Muscle layer of colon (tissue), 2 donors: ENCODE measurements at regions not wholly inside any gene's neighbourhood (a gene's known extent, or its start where the extent isn't known, plus 50 kb on each side); places are given as distances from the start of the nearest gene placed in this dataset.

Source experiments
- H3K27ac ChIP-seq: one replicate; pipeline ENCODE4 v1.7.0; 2013; ENCODE audit warnings: low read depth, mild to moderate bottlenecking, low read length, moderate library complexity
- H3K27me3 ChIP-seq, 2 donors: one replicate each; pipeline ENCODE4 v1.7.0; 2013; ENCODE audit warnings: low read length in 2 of 2, mild to moderate bottlenecking in 2 of 2; ENCODE audit not compliant: insufficient read depth in 2 of 2, control insufficient read depth in 1 of 2
- H3K36me3 ChIP-seq: one replicate; pipeline ENCODE4 v1.7.0; 2013; ENCODE audit warnings: mild to moderate bottlenecking, low read length; ENCODE audit not compliant: insufficient read depth
- H3K4me1 ChIP-seq: one replicate; pipeline ENCODE4 v1.7.0; 2013; ENCODE audit warnings: mild to moderate bottlenecking, low read length; ENCODE audit not compliant: insufficient read depth
- H3K4me3 ChIP-seq, 2 donors: one replicate each; pipeline ENCODE4 v1.7.0; 2013; ENCODE audit warnings: low read length in 2 of 2, low read depth in 1 of 2, mild to moderate bottlenecking in 1 of 2, moderate library complexity in 1 of 2
- H3K9ac ChIP-seq: one replicate; pipeline ENCODE4 v1.7.0; 2013; ENCODE audit warnings: low read length
- H3K9me3 ChIP-seq: one replicate; pipeline ENCODE4 v1.7.0; 2013; ENCODE audit warnings: mild to moderate bottlenecking, low read length
- donor health status: abdominal sarcoma.
- donor health status: Adenocarcinoma of cecum.

DNA sequence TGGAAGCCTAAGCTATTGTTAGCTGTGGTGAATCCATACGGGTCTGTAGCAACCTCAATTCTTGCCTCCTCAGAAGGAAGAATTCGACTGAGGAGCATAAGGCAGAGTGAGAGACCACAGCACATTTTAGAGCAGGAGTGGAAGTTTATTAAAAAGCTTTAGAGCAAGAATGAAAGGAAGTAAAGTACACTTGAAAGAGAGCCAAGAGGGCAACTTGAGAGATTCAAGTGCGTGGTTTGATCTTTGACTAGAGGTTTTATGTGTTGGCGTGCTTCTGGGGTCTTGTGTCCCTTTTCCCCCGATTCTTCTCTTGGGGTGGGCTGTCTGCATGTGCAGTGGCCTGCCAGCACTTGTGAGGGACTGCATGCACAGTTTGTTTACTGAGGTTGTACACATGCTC lies 880.6 kb upstream of the INTU start:
- Histone ChIP-seq H3K36me3 (no peaks in the 10 kb centered on the region), H3K27ac (no peak overlapping the region), H3K9ac (no peak overlapping the region), H3K4me3 (no peak overlapping the region), H3K27me3 (no peaks in the 10 kb centered on the region), H3K9me3 (no peaks in the 10 kb centered on the region), H3K4me1 (peaks cover 13% of the 10 kb centered on the region)

- Histone ChIP-seq H3K36me3 (no peaks in the 10 kb centered on the region), H3K9ac (no peak overlapping the region), H3K27me3 (no peaks in the 10 kb centered on the region), H3K4me1 (peaks cover 13% of the 10 kb centered on the region), H3K27ac (no peak overlapping the region), H3K4me3 (no peak overlapping the region), H3K9me3 (no peaks in the 10 kb centered on the region)
These were observed 880.1 kb upstream of the INTU start for GRCh38 chr4:126752702-126753101.

DNA sequence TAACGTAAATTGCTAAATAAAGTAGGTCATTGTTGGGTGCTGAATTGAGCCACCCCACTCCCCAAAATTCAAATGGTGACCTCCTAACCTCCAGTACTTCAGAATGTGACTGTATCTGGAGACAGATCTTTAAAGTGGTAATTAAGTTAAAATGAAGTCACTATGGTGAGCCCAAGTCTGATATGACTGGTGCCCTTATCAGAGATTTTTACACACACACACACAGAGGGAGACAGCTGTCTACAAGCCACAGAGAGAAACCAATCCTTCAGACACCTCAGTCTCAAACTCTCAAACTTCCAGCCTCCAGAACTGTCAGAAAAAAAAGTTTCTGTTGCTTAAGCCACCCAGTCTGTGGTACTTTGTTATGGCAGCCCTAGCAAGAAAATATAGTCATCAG lies 879.2 kb upstream of the INTU start:
- H3K27ac ChIP-seq: no peak overlapping the region
- no peak overlapping the region for H3K4me3 ChIP-seq
- no peaks in the 10 kb centered on the region for H3K36me3 ChIP-seq
- no peak overlapping the region for H3K9ac ChIP-seq
- no peaks in the 10 kb centered on the region for H3K27me3 ChIP-seq
- H3K4me1 ChIP-seq: peaks cover 13% of the 10 kb centered on the region
- H3K9me3 ChIP-seq: no peaks in the 10 kb centered on the region

DNA sequence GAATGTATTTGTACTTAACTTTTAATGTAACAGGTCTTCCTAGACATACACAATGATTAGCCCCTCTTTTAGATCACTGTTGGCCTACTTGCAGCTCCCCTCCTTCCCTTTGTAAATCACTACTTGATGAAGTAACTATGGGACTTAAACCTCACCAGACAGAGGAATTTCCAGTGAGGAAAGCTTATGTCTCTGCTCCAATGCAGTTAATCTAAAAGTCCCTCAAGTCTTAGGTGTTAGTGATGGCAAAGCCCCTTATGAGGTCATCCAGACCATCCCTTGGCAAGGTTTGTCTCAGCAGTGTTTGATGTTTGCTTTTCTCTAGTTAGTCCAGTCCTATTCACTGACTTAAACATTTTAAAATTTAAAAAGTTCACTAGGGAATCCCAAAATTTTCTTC lies 877.3 kb upstream of the INTU start:
- no peak overlapping the region for H3K4me3 ChIP-seq
- no peaks in the 10 kb centered on the region for H3K36me3 ChIP-seq
- H3K27ac ChIP-seq: no peak overlapping the region
- H3K9ac ChIP-seq: no peak overlapping the region
- no peaks in the 10 kb centered on the region for H3K9me3 ChIP-seq
- H3K4me1 ChIP-seq: peaks cover 13% of the 10 kb centered on the region
- no peaks in the 10 kb centered on the region for H3K27me3 ChIP-seq

DNA sequence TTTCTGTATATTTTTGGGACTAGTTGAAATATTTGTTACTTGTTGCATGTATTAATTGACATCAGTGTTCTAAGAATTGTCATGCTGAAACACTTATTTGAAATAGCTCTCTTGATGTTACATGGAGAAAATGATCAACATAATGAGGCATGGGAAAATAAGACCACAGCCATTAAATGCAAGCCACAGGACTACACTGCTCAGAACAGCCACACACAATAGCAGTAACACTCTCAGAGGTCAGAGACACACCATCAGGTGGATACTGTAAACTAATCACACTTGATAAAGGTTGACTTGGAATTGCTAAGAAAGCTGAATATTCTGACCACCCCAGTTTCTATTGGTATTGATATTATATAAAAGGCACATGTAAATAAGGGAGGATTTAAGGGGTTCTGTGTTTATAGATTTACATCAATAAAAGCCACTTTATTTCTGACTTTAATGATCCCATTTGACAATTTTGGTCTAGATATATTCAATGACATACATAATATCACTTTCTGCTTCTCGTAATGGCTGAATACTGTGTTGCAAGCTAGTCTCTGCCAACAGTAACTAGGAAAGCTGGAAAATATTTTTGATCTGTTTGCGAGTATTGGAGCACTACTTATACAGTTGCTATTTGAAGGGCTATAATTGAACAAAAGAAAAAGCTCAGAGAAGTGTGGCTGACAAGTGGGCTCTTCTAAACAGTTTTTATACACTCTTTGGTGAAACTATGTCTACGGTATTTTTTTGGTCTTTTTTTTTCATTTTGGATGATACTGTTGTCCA lies 876.5 kb upstream of the INTU start:
- H3K4me1 ChIP-seq: peaks cover 13% of the 10 kb centered on the region
- H3K27ac ChIP-seq: no peak overlapping the region
- H3K9me3 ChIP-seq: no peaks in the 10 kb centered on the region
- no peaks in the 10 kb centered on the region for H3K36me3 ChIP-seq
- no peaks in the 10 kb centered on the region for H3K27me3 ChIP-seq
- no peak overlapping the region for H3K9ac ChIP-seq
- no peak overlapping the region for H3K4me3 ChIP-seq

GRCh38 chr4:126757219-126757618 lies 875.5 kb upstream of the INTU start:
- Histone ChIP-seq H3K27ac (no peak overlapping the region), H3K4me3 (no peak overlapping the region), H3K36me3 (no peaks in the 10 kb centered on the region)

DNA sequence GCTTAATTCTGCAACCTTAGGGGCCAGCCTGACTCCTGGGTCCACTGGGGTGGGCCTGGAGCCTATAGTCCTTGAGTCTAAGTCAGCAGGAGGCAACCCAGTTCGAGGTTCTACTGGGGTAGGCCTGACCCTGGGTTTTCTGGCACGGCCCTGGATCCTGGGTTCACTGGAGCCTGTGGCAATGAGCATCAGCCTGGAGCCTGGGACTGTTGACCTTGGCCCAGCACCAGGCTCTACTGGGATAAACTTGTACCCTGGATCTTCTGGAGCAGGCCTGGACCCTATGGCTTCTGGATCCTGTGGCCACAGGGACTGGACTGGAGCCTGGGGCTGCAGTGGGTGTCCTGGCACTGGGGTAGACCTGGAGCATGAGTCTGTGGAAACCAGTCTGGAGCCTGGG lies 874.3 kb upstream of the INTU start:
- H3K27me3 ChIP-seq: no peaks in the 10 kb centered on the region
- H3K9me3 ChIP-seq: no peaks in the 10 kb centered on the region
- H3K27ac ChIP-seq: no peak overlapping the region
- peaks cover 13% of the 10 kb centered on the region for H3K4me1 ChIP-seq
- H3K4me3 ChIP-seq: no peak overlapping the region
- H3K36me3 ChIP-seq: no peaks in the 10 kb centered on the region
- no peak overlapping the region for H3K9ac ChIP-seq

More at GRCh38 chr4:126757219-126757618, 875.5 kb upstream of the INTU start:
- Histone ChIP-seq H3K9ac (no peak overlapping the region), H3K27me3 (no peaks in the 10 kb centered on the region), H3K4me1 (peaks cover 13% of the 10 kb centered on the region), H3K9me3 (no peaks in the 10 kb centered on the region)

GRCh38 chr4:126761947-126762662 lies 870.7 kb upstream of the INTU start:
- Histone ChIP-seq H3K36me3 (no peaks in the 10 kb centered on the region), H3K27ac (no peak overlapping the region), H3K9me3 (no peaks in the 10 kb centered on the region), H3K27me3 (no peaks in the 10 kb centered on the region), H3K4me1 (peaks cover 11% of the 10 kb centered on the region), H3K4me3 (no peak overlapping the region), H3K9ac (no peak overlapping the region)

- H3K27me3 ChIP-seq: no peaks in the 10 kb centered on the region
- no peaks in the 10 kb centered on the region for H3K36me3 ChIP-seq
- H3K9ac ChIP-seq: no peak overlapping the region
- H3K27ac ChIP-seq: no peak overlapping the region
- H3K4me1 ChIP-seq: peaks cover 11% of the 10 kb centered on the region
- no peak overlapping the region for H3K4me3 ChIP-seq
- H3K9me3 ChIP-seq: no peaks in the 10 kb centered on the region
These were observed 870.0 kb upstream of the INTU start for GRCh38 chr4:126762663-126763247.

- Histone ChIP-seq H3K4me1 (peaks cover 11% of the 10 kb centered on the region), H3K4me3 (no peak overlapping the region), H3K27ac (no peak overlapping the region), H3K9ac (no peak overlapping the region), H3K27me3 (no peaks in the 10 kb centered on the region), H3K36me3 (no peaks in the 10 kb centered on the region), H3K9me3 (no peaks in the 10 kb centered on the region)
These were observed 866.5 kb upstream of the INTU start for GRCh38 chr4:126766241-126766640.

DNA sequence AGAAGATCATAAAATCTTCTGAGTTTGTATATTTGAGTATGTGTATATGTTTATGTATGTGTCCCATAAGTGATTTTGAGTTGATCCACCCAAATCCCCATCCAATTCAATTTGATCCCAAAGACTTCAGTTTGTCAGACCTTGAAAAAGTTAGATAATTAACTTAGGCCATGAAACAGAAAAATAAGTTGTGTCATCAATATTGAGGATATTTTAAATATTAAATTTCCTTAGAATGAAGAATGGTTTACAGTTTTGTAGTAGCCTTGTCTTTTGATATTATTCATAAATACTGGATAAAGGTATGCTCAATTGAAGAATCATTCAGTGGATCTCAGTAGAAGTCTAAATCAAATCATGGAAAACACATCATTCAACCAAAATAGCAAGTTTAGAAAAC lies 864.4 kb upstream of the INTU start:
- Histone ChIP-seq H3K27me3 (no peaks in the 10 kb centered on the region), H3K4me3 (no peak overlapping the region), H3K4me1 (peaks cover 11% of the 10 kb centered on the region), H3K9ac (no peak overlapping the region), H3K36me3 (no peaks in the 10 kb centered on the region), H3K9me3 (no peaks in the 10 kb centered on the region), H3K27ac (no peak overlapping the region)
